ENCODE measurements at regions not wholly inside any gene's neighbourhood (a gene's known extent, or its start where the extent isn't known, plus 50 kb on each side); places are given as distances from the start of the nearest gene placed in this dataset.
"Not testable (repeated sequence)": the region's sequence is repeated elsewhere in the genome, so short reads cannot be mapped to it uniquely, and the experiment has no call there.

GRCh38 chr16:16763449-16763848 lies 384.5 kb downstream of the NPIPA7 start:
- TF ChIP-seq ZFX (IDR thresholded peaks at IDR 0.05; ENCODE audit: borderline replicate concordance) (no peak), CTCF (IDR thresholded peaks at IDR 0.05) (no peak)

GRCh38 chr16:16770717-16771116 lies 391.8 kb downstream of the NPIPA7 start:
- H3K27ac ChIP-seq, result not testable (repeated sequence)

More at GRCh38 chr16:16763449-16763848, 384.5 kb downstream of the NPIPA7 start:
- H3K27ac ChIP-seq, result no peak overlapping the region

- TF ChIP-seq ZFX (IDR thresholded peaks at IDR 0.05; ENCODE audit: borderline replicate concordance) (no peak), CTCF (IDR thresholded peaks at IDR 0.05) (no peak)
Observed at GRCh38 chr16:16774389-16774788, 395.4 kb downstream of the NPIPA7 start.

GRCh38 chr16:16778332-16778731 lies 399.4 kb downstream of the NPIPA7 start:
- no peak overlapping the region for H3K27ac ChIP-seq
- TF ChIP-seq ZFX (IDR thresholded peaks at IDR 0.05; ENCODE audit: borderline replicate concordance) (no peak), CTCF (IDR thresholded peaks at IDR 0.05) (no peak)

More at GRCh38 chr16:16774389-16774788, 395.4 kb downstream of the NPIPA7 start:
- no peak overlapping the region for H3K27ac ChIP-seq

GRCh38 chr16:16780588-16780987 lies 401.6 kb downstream of the NPIPA7 start:
- TF ChIP-seq CTCF (IDR thresholded peaks at IDR 0.05) (no peak), ZFX (IDR thresholded peaks at IDR 0.05; ENCODE audit: borderline replicate concordance) (no peak)
- H3K27ac ChIP-seq, result no peak overlapping the region

GRCh38 chr16:16782153-16782552 lies 403.2 kb downstream of the NPIPA7 start:
- no peak for TF ChIP-seq ZFX (IDR thresholded peaks at IDR 0.05; ENCODE audit: borderline replicate concordance)
- no peak for TF ChIP-seq CTCF (IDR thresholded peaks at IDR 0.05)

GRCh38 chr16:16788004-16788403 lies 409.1 kb downstream of the NPIPA7 start:
- H3K27ac ChIP-seq, result no peak overlapping the region
- TF ChIP-seq CTCF (IDR thresholded peaks at IDR 0.05) (no peak), ZFX (IDR thresholded peaks at IDR 0.05; ENCODE audit: borderline replicate concordance) (no peak)

More at GRCh38 chr16:16782153-16782552, 403.2 kb downstream of the NPIPA7 start:
- no peak overlapping the region for H3K27ac ChIP-seq

- TF ChIP-seq CTCF (IDR thresholded peaks at IDR 0.05), result no peak
- no peak for TF ChIP-seq ZFX (IDR thresholded peaks at IDR 0.05; ENCODE audit: borderline replicate concordance)
Observed at GRCh38 chr16:16790597-16790996, 411.7 kb downstream of the NPIPA7 start.

More at GRCh38 chr16:16790597-16790996, 411.7 kb downstream of the NPIPA7 start:
- no peak overlapping the region for H3K27ac ChIP-seq
